Ishikawa (cell line): ENCODE measurements at regions not wholly inside any gene's neighbourhood (a gene's known extent, or its start where the extent isn't known, plus 50 kb on each side); places are given as distances from the start of the nearest gene placed in this dataset.
A peak's percentile ranks its signal among the peaks of the same experiment; 100 is the strongest.

Source experiments
- CEBPB ChIP-seq: IDR thresholded peaks from 2 replicates; pipeline ENCODE4 v1.6.1; 2012
- CREB1 ChIP-seq: IDR thresholded peaks from 2 replicates; pipeline ENCODE4 v1.6.1; 2012; ENCODE audit warnings: low read depth
- EGR1 ChIP-seq: IDR thresholded peaks from 2 replicates; pipeline ENCODE4 v1.6.1; 2012
- EP300 ChIP-seq: IDR thresholded peaks from 2 replicates; pipeline ENCODE4 v1.6.1; 2012; ENCODE audit warnings: borderline replicate concordance
- FOXM1 ChIP-seq: IDR thresholded peaks from 2 replicates; pipeline ENCODE4 v1.6.1; 2012; ENCODE audit warnings: low read depth, borderline replicate concordance
- NFIC ChIP-seq: IDR thresholded peaks from 2 replicates; pipeline ENCODE4 v1.6.1; 2012
- RAD21 ChIP-seq: IDR thresholded peaks from 2 replicates; pipeline ENCODE4 v1.6.1; 2012; ENCODE audit warnings: low read depth
- TAF1 ChIP-seq: IDR thresholded peaks from 2 replicates; pipeline ENCODE4 v1.6.1; 2012; ENCODE audit warnings: low read depth, mild to moderate bottlenecking
- TCF12 ChIP-seq: IDR thresholded peaks from 2 replicates; pipeline ENCODE4 v1.6.1; 2012; ENCODE audit warnings: low read depth
- TEAD4 ChIP-seq: IDR thresholded peaks from 2 replicates; pipeline ENCODE4 v1.6.1; 2012
- YY1 ChIP-seq: IDR thresholded peaks from 2 replicates; pipeline ENCODE4 v1.6.1; 2012; ENCODE audit warnings: low read depth
- ZBTB7A ChIP-seq: IDR thresholded peaks from 2 replicates; pipeline ENCODE4 v1.6.1; 2012; ENCODE audit warnings: low read depth
- TF ChIP-seq, protein P1 (sequence below): IDR thresholded peaks from 2 replicates; pipeline ENCODE4 v1.6.1; 2012
- TF ChIP-seq, protein P2 (sequence below): IDR thresholded peaks from 2 replicates; pipeline ENCODE4 v1.6.1; 2012
- TF ChIP-seq, protein P3 (sequence below): IDR thresholded peaks from 2 replicates; pipeline ENCODE4 v1.6.1; 2012; ENCODE audit warnings: low read depth, mild to moderate bottlenecking

DNA sequence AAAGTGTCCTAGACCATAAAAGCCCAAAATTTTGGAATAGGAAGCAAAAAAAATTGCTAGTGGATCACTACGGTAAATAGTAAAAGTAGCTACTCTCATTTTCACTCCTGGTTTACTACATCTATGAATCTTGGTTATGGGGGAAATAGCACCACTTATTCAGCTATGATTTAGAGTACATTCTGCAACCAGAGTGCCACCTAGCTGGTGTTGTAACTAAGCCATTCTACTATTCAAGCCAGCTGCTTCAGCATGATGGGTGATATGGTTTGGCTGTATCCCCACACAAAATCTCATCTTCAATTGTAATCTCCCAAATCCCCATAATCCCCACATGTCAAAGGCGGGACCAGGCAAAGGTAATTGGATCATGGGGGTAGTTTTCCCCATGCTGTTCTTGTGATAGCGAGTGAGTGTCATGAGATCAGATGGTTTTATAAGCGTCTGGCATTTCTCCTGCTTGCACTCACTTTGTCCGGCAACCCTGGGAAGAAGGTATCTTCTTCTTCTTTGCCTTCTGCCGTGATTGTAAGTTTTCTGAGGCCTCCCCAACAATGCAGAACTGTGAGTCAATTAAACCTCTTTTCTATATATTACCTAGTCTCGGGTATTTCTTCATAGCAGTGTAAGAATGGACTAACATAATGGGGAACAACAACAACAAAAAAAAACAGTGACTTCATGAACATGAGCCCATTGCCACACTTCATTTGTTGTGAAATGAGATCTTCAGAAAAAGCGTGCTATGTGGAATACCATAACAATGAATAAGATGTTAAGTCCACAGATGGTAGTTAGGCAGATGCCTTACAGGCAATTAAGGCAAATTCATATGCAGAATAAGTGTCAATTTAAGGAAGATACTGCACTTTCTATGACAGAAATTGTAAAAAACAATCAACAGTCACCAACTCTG, 280.1 kb downstream of the PABPC4L start:
- TF ChIP-seq TAF1 (no peak), RAD21 (peak; percentile 26; the same call in 1 of the 2 replicates), FOXM1 (no peak)

DNA sequence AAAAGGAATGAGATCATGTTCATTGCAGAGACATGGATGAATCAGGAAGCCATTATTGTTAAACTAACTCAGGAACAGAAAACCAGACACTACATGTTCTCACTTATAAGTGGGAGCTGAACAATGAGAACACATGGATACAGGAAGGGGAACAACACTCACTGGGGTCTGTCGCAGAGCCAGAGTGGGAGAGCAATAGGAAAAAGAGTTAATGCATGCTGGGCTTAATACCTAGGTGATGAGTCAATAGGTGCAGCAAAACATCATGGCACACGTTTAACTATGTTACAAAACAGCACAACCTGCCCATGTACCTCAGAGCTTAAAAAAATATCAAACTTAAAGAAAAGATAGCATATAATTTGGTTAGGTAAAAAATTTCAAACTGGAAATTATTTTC, 281.4 kb downstream of the PABPC4L start:
- TF ChIP-seq NFIC (no peak), CREB1 (no peak), RAD21 (no peak), ZBTB7A (no peak), EP300 (no peak), CEBPB (no peak), EGR1 (no peak)
- TF ChIP-seq, protein P1, sequence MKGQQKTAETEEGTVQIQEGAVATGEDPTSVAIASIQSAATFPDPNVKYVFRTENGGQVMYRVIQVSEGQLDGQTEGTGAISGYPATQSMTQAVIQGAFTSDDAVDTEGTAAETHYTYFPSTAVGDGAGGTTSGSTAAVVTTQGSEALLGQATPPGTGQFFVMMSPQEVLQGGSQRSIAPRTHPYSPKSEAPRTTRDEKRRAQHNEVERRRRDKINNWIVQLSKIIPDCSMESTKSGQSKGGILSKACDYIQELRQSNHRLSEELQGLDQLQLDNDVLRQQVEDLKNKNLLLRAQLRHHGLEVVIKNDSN = no peak
- TF ChIP-seq, protein P2, sequence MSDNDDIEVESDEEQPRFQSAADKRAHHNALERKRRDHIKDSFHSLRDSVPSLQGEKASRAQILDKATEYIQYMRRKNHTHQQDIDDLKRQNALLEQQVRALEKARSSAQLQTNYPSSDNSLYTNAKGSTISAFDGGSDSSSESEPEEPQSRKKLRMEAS = no peak

DNA sequence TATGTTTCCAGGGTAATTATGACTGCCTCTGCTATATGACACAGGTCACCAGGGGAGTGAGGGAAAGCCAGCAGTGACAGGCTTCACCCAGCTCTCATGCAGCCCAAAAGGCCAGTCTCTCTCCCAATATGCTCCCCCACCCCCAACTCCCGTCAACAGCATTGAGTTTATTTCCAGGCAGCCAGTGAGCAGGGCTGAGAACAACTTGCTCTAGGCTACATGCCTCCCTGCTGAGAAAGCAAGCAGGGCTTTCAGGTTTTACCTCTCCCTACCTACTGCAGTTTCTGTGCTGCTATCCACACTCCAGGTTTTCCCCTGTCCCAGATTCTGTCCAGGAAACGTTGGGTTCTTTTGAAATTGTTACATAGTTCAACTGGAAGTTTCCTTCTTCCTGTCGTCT, 291.4 kb downstream of the PABPC4L start:
- TF ChIP-seq CREB1 (no peak), RAD21 (no peak), TAF1 (no peak), ZBTB7A (no peak), YY1 (no peak), FOXM1 (no peak), TCF12 (no peak), TEAD4 (no peak), CEBPB (no peak), NFIC (no peak), EP300 (no peak), EGR1 (no peak)
- TF ChIP-seq, protein P1 = no peak
- TF ChIP-seq, protein P2 = no peak
- TF ChIP-seq, protein P3, sequence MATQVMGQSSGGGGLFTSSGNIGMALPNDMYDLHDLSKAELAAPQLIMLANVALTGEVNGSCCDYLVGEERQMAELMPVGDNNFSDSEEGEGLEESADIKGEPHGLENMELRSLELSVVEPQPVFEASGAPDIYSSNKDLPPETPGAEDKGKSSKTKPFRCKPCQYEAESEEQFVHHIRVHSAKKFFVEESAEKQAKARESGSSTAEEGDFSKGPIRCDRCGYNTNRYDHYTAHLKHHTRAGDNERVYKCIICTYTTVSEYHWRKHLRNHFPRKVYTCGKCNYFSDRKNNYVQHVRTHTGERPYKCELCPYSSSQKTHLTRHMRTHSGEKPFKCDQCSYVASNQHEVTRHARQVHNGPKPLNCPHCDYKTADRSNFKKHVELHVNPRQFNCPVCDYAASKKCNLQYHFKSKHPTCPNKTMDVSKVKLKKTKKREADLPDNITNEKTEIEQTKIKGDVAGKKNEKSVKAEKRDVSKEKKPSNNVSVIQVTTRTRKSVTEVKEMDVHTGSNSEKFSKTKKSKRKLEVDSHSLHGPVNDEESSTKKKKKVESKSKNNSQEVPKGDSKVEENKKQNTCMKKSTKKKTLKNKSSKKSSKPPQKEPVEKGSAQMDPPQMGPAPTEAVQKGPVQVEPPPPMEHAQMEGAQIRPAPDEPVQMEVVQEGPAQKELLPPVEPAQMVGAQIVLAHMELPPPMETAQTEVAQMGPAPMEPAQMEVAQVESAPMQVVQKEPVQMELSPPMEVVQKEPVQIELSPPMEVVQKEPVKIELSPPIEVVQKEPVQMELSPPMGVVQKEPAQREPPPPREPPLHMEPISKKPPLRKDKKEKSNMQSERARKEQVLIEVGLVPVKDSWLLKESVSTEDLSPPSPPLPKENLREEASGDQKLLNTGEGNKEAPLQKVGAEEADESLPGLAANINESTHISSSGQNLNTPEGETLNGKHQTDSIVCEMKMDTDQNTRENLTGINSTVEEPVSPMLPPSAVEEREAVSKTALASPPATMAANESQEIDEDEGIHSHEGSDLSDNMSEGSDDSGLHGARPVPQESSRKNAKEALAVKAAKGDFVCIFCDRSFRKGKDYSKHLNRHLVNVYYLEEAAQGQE = no peak

DNA sequence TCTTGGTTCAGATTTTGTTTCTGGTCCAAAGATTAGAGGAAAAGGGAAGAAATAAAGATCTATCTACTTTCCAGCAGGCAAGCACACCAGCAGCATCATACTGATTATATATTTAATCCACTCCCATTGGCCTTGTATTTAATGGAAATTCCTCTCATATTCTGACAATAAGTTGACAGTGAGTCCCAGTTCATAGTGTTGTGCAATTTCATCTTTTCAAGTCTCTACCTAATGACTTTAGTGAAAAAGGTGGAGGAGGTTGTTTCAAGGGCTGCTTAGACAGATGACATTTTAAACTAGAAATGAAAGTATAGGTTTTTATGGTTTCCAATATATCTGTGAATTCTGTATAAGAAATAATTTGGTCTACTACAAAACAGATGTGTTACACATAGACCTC, 298.6 kb downstream of the PABPC4L start:
- no peak for TF ChIP-seq CREB1
- TF ChIP-seq YY1 = no peak
- TF ChIP-seq TEAD4 = no peak
- TF ChIP-seq, protein P3 = no peak
- no peak for TF ChIP-seq RAD21
- TF ChIP-seq EGR1 = no peak
- no peak for TF ChIP-seq EP300
- TF ChIP-seq TCF12 = no peak
- TF ChIP-seq, protein P1 = no peak
- no peak for TF ChIP-seq FOXM1
- TF ChIP-seq CEBPB = no peak
- TF ChIP-seq, protein P2 = no peak
- no peak for TF ChIP-seq NFIC
- no peak for TF ChIP-seq TAF1
- no peak for TF ChIP-seq ZBTB7A

DNA sequence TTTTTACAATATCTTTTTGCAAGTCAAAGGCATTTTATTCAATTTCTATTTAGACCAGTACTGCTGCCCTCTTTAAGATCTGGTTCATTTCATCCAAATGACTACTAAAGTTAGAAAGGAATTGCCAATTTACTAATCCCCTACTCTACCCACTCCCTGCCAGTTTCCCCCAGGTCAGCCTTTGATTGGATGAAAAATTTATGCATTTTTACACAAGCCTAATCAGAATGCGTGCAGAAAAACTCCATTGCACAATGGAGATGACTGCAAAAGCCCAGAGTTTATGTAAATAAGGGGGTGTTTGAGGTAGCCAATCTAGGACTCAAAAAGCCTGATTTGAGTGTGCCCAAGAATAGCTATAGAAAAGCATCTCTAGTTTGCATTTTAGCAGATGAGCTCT, 310.6 kb downstream of the PABPC4L start:
- TF ChIP-seq TEAD4 (no peak), TCF12 (no peak), CEBPB (no peak), EGR1 (no peak), ZBTB7A (no peak), FOXM1 (no peak), CREB1 (no peak), RAD21 (no peak), EP300 (no peak), TAF1 (no peak), YY1 (no peak), NFIC (no peak)
- TF ChIP-seq, protein P3 = no peak
- TF ChIP-seq, protein P2 = no peak
- TF ChIP-seq, protein P1 = no peak
